Astrocyte (in vitro differentiated cells and primary cell): ENCODE measurements at regions not wholly inside any gene's neighbourhood (a gene's known extent, or its start where the extent isn't known, plus 50 kb on each side); places are given as distances from the start of the nearest gene placed in this dataset.

ENCODE experiments used
- DNase-seq: peaks from one replicate; pipeline ENCODE4 v3.0.0-alpha.2; 2010; ENCODE audit warnings: low read depth
- FAIRE-seq: peaks from 2 replicates; lab custom pipeline; 2011; peaks lifted over from hg19 to GRCh38; lab: Jason Lieb, UNC
- H2AFZ ChIP-seq: 2 replicates; pipeline ENCODE4 v1.6.0; 2012; ENCODE audit warnings: low read depth, low read length, inconsistent platforms
- H3K27ac ChIP-seq: 2 replicates; pipeline ENCODE4 v1.5.1; 2011; ENCODE audit warnings: low read depth, low read length, inconsistent platforms
- H3K27me3 ChIP-seq: 2 replicates; pipeline ENCODE4 v1.6.0; 2011; ENCODE audit warnings: low read length, inconsistent platforms; ENCODE audit not compliant: insufficient read depth
- H3K36me3 ChIP-seq: 2 replicates; pipeline ENCODE4 v1.5.1; 2011; ENCODE audit warnings: low read length, inconsistent platforms; ENCODE audit not compliant: insufficient read depth
- H3K4me1 ChIP-seq: 2 replicates; pipeline ENCODE4 v1.5.1; 2011; ENCODE audit warnings: low read length, inconsistent platforms; ENCODE audit not compliant: insufficient read depth
- H3K4me2 ChIP-seq: 2 replicates; pipeline ENCODE4 v1.6.0; 2012; ENCODE audit warnings: low read length, inconsistent platforms
- H3K4me3 ChIP-seq: 2 replicates; pipeline ENCODE4 v1.5.1; 2011; ENCODE audit warnings: low read depth, mild to moderate bottlenecking, low read length, inconsistent platforms; ENCODE audit not compliant: insufficient read depth
- H3K79me2 ChIP-seq: 2 replicates; pipeline ENCODE4 v1.6.0; 2012; ENCODE audit warnings: mild to moderate bottlenecking, low read length, inconsistent platforms; ENCODE audit not compliant: insufficient read depth
- H3K9ac ChIP-seq: 2 replicates; pipeline ENCODE4 v1.6.0; 2012; ENCODE audit warnings: mild to moderate bottlenecking, low read length, inconsistent platforms
- H3K9me3 ChIP-seq: 2 replicates; pipeline ENCODE4 v1.5.1; 2012; ENCODE audit warnings: low read depth, mild to moderate bottlenecking, low read length, inconsistent platforms; ENCODE audit not compliant: insufficient read depth
- H4K20me1 ChIP-seq: 2 replicates; pipeline ENCODE4 v1.6.0; 2012; ENCODE audit warnings: low read length, inconsistent platforms; ENCODE audit not compliant: insufficient read depth
- H3K27ac Mint-ChIP-seq: one replicate; pipeline ENCODE4 v1.8.0; 2021; ENCODE audit warnings: mild to moderate bottlenecking, mixed read lengths; ENCODE audit not compliant: unreplicated experiment
- H3K27me3 Mint-ChIP-seq: one replicate; pipeline ENCODE4 v1.8.0; 2021; ENCODE audit warnings: low read depth, mixed read lengths; ENCODE audit not compliant: unreplicated experiment
- H3K36me3 Mint-ChIP-seq: one replicate; pipeline ENCODE4 v1.8.0; 2021; ENCODE audit warnings: low read depth, mixed read lengths; ENCODE audit not compliant: unreplicated experiment
- H3K4me1 Mint-ChIP-seq: one replicate; pipeline ENCODE4 v1.8.0; 2021; ENCODE audit warnings: low read depth, mixed read lengths; ENCODE audit not compliant: unreplicated experiment
- H3K4me3 Mint-ChIP-seq: one replicate; pipeline ENCODE4 v1.8.0; 2021; ENCODE audit warnings: mild to moderate bottlenecking, moderate library complexity, mixed read lengths; ENCODE audit not compliant: unreplicated experiment
- H3K9me3 Mint-ChIP-seq: one replicate; pipeline ENCODE4 v1.8.0; 2021; ENCODE audit warnings: mild to moderate bottlenecking, mixed read lengths; ENCODE audit not compliant: unreplicated experiment
- EZH2 ChIP-seq: IDR thresholded peaks from 2 replicates; pipeline ENCODE4 v1.6.1; 2012; ENCODE audit warnings: mild to moderate bottlenecking, low read length, inconsistent platforms; ENCODE audit not compliant: insufficient read depth
- TF ChIP-seq, protein P1 (sequence below): IDR thresholded peaks from 2 replicates; pipeline ENCODE4 v1.5.1; 2011; ENCODE audit warnings: low read depth, mild to moderate bottlenecking, inconsistent platforms, low read length, moderate library complexity; ENCODE audit not compliant: insufficient read depth

DNA sequence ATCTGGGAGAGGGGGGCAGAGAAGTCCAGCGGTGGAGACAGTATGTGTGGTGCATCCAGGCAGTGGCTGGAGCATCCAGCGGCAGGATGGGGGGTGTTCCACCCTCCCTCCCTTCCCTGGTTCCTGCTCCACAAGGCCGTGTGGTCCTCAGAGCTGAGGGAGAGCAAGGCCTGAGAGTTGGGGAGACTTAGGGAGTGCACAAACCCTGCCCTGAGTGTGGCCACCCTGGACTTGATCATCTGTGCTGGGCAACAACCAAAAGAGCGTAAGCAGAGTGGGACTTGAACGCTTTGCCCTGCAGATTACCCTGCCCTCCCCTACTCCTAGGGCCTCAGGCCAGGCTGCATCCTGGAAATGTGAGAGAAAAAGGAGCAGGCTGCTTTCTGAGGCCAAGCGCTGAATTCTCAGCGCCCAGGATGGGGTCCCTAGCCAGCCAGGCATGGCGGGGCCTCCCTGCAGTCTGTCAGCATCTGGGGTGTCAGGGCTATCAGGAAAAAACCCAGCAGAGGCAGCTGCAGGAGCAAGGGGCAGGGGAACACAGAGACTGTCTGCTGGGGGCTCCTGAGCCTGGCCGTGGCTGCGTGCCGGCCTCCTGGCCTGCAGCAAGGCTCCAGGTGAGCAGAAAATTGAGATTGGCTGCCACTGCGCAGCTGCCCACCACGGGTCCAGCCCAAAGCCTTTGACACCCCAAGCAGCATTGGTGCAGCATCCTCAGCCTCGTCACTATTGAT lies 266.2 kb downstream of the NPHP4 start:
- no peak overlapping the region for H3K4me2 ChIP-seq
- no peaks in the 10 kb centered on the region for H3K9me3 ChIP-seq
- H3K27me3 ChIP-seq = no peaks in the 10 kb centered on the region

DNA sequence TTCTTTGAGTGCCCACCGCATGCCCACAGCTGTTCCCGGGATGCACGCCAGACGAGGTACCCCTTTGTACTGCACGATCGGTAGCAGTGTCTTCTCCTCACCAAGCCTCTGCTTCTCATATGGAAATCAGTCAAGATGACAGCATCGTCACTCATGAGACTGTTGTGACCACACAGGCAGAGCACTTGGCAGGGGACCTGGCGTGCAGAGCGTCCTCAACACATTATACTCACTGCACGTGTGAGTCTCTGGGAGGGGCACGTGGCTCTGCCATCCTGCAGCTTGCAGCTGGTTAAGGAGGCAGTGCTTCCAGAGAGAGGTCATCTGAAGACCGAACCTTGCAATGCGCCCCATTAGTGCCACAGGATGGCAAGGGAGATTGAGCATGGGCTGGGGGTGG lies 266.8 kb downstream of the NPHP4 start:
- DNase-seq (no peak), FAIRE-seq (no peak)
- no peaks in the 10 kb centered on the region for H3K36me3 ChIP-seq
- H3K4me1 ChIP-seq = no peaks in the 10 kb centered on the region
- no peaks in the 10 kb centered on the region for H3K79me2 ChIP-seq
- H4K20me1 ChIP-seq = no peaks in the 10 kb centered on the region
- Mint-ChIP-seq H3K4me3 (no peak overlapping the region), H3K4me1 (peaks cover 6% of the 10 kb centered on the region), H3K27me3 (peaks cover 40% of the 10 kb centered on the region), H3K9me3 (no peaks in the 10 kb centered on the region), H3K27ac (no peak overlapping the region), H3K36me3 (no peaks in the 10 kb centered on the region)
- H3K27me3 ChIP-seq = no peaks in the 10 kb centered on the region
- H3K9me3 ChIP-seq = no peaks in the 10 kb centered on the region
- H2AFZ ChIP-seq = no peak overlapping the region
- no peak overlapping the region for H3K4me2 ChIP-seq
- H3K9ac ChIP-seq = no peak overlapping the region
- no peak overlapping the region for H3K4me3 ChIP-seq
- TF ChIP-seq, protein P1, sequence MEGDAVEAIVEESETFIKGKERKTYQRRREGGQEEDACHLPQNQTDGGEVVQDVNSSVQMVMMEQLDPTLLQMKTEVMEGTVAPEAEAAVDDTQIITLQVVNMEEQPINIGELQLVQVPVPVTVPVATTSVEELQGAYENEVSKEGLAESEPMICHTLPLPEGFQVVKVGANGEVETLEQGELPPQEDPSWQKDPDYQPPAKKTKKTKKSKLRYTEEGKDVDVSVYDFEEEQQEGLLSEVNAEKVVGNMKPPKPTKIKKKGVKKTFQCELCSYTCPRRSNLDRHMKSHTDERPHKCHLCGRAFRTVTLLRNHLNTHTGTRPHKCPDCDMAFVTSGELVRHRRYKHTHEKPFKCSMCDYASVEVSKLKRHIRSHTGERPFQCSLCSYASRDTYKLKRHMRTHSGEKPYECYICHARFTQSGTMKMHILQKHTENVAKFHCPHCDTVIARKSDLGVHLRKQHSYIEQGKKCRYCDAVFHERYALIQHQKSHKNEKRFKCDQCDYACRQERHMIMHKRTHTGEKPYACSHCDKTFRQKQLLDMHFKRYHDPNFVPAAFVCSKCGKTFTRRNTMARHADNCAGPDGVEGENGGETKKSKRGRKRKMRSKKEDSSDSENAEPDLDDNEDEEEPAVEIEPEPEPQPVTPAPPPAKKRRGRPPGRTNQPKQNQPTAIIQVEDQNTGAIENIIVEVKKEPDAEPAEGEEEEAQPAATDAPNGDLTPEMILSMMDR = no peak
- no peak for TF ChIP-seq EZH2
- no peak overlapping the region for H3K27ac ChIP-seq

More for the DNA sequence above, 266.2 kb downstream of the NPHP4 start:
- no peak overlapping the region for H3K4me3 Mint-ChIP-seq
- no peak for FAIRE-seq
- H2AFZ ChIP-seq = no peak overlapping the region
- no peak for DNase-seq
- H3K79me2 ChIP-seq = no peaks in the 10 kb centered on the region
- H3K4me3 ChIP-seq = no peak overlapping the region
- H3K27me3 Mint-ChIP-seq = peaks cover 43% of the 10 kb centered on the region
- TF ChIP-seq, protein P1 = no peak
- no peaks in the 10 kb centered on the region for H3K36me3 Mint-ChIP-seq
- no peaks in the 10 kb centered on the region for H3K4me1 ChIP-seq
- H3K27ac Mint-ChIP-seq = no peak overlapping the region
- no peaks in the 10 kb centered on the region for H3K36me3 ChIP-seq
- peaks cover 6% of the 10 kb centered on the region for H3K4me1 Mint-ChIP-seq
- H4K20me1 ChIP-seq = no peaks in the 10 kb centered on the region
- H3K9me3 Mint-ChIP-seq = no peaks in the 10 kb centered on the region
- H3K9ac ChIP-seq = no peak overlapping the region
- no peak overlapping the region for H3K27ac ChIP-seq

DNA sequence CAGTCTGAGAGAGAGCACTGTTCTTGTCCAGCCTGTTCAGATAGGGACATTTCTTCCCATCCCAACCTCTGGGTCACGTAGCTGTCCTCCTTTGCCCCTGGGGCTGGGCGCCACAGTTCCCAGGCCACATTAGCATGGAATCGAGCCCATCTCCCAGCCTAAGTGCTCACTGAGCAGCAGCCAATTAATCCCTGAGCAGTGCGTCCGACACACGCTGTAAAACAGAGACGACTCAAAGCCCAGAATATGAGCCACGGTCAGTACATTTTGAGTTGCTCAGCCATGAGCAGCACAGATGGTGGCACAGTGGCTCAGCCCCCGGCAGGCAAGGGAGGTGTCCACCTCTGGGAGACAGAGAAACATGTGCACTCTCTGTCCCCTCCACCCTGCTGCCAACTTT lies 267.4 kb downstream of the NPHP4 start:
- Mint-ChIP-seq H3K9me3 (no peaks in the 10 kb centered on the region), H3K27me3 (peaks cover 40% of the 10 kb centered on the region), H3K36me3 (no peaks in the 10 kb centered on the region), H3K27ac (no peak overlapping the region), H3K4me3 (no peak overlapping the region), H3K4me1 (peaks cover 6% of the 10 kb centered on the region)
- no peaks in the 10 kb centered on the region for H3K36me3 ChIP-seq
- no peak overlapping the region for H3K4me2 ChIP-seq
- H3K27ac ChIP-seq = no peak overlapping the region
- H3K4me1 ChIP-seq = no peaks in the 10 kb centered on the region
- H4K20me1 ChIP-seq = no peaks in the 10 kb centered on the region
- H3K9me3 ChIP-seq = no peaks in the 10 kb centered on the region
- DNase-seq (no peak), FAIRE-seq (no peak)
- no peak overlapping the region for H3K4me3 ChIP-seq
- TF ChIP-seq, protein P1 = no peak
- TF ChIP-seq EZH2 = no peak
- H3K9ac ChIP-seq = no peak overlapping the region
- no peak overlapping the region for H2AFZ ChIP-seq
- no peaks in the 10 kb centered on the region for H3K27me3 ChIP-seq
- no peaks in the 10 kb centered on the region for H3K79me2 ChIP-seq
